ENCODE measurements at regions not wholly inside any gene's neighbourhood (a gene's known extent, or its start where the extent isn't known, plus 50 kb on each side); places are given as distances from the start of the nearest gene placed in this dataset.

DNA sequence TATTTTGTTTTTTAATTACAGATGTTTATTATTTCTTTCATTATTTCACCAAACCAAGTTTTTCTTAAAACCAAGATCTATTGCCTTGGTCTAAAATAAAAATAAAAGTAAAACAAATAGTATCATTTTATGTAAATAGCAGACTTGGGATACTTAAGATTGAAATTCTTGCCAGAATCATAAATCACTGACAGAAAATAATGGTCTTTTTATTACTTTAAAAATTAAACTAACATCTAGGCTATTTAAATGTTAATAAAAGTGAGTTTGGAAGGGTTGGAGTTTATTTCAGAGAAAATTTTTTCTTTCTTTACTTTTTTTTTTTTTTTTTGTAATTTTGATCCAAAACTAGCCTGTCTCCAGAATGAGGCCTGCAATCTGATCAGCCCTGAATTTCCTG lies 568.0 kb upstream of the IGFBP3 start:
- H3K36me3 ChIP-seq (ENCODE audit: insufficient read depth, low read length): no peaks in the 10 kb centered on the region
- H4K20me1 ChIP-seq (ENCODE audit: insufficient read depth, low read length): no peaks in the 10 kb centered on the region
- H3K4me3 ChIP-seq (ENCODE audit: low read depth, low read length, poor library complexity, severe bottlenecking): no peak overlapping the region
- no peak overlapping the region for H3K27ac ChIP-seq (ENCODE audit: low read depth, low read length, poor library complexity, severe bottlenecking)
- no peaks in the 10 kb centered on the region for H3K79me2 ChIP-seq (ENCODE audit: insufficient read depth, low read depth, low read length)
- BruUV-seq (replicated peaks): no TSS peak
- H3K4me2 ChIP-seq (ENCODE audit: low read length): no peak overlapping the region
- CTCF ChIA-PET (ENCODE audit: unreplicated experiment): no interaction called here
- POLR2A ChIA-PET: no interaction called here
- H3K9me2 ChIP-seq (ENCODE audit: insufficient read depth, low read length): no peaks in the 10 kb centered on the region
- DNase-seq (ENCODE audit: low spot score): no peak
- TF ChIP-seq EZH2phosphoT487 (IDR thresholded peaks at IDR 0.05; ENCODE audit: borderline replicate concordance, low read depth, low read length): no peak
- TF ChIP-seq, protein P1, sequence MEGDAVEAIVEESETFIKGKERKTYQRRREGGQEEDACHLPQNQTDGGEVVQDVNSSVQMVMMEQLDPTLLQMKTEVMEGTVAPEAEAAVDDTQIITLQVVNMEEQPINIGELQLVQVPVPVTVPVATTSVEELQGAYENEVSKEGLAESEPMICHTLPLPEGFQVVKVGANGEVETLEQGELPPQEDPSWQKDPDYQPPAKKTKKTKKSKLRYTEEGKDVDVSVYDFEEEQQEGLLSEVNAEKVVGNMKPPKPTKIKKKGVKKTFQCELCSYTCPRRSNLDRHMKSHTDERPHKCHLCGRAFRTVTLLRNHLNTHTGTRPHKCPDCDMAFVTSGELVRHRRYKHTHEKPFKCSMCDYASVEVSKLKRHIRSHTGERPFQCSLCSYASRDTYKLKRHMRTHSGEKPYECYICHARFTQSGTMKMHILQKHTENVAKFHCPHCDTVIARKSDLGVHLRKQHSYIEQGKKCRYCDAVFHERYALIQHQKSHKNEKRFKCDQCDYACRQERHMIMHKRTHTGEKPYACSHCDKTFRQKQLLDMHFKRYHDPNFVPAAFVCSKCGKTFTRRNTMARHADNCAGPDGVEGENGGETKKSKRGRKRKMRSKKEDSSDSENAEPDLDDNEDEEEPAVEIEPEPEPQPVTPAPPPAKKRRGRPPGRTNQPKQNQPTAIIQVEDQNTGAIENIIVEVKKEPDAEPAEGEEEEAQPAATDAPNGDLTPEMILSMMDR (conservative IDR thresholded peaks at IDR 0.05; ENCODE audit: low read length): no peak
- no peaks in the 10 kb centered on the region for H3K9me3 ChIP-seq (ENCODE audit: low read length)
- no peak overlapping the region for H2AFZ ChIP-seq (ENCODE audit: low read length)
- intact Hi-C loops (cut with micrococcal nuclease; ENCODE audit: unreplicated experiment): no loop called here
- no peaks in the 10 kb centered on the region for H3K4me1 ChIP-seq (ENCODE audit: insufficient read depth, low read length, poor library complexity, severe bottlenecking)

DNA sequence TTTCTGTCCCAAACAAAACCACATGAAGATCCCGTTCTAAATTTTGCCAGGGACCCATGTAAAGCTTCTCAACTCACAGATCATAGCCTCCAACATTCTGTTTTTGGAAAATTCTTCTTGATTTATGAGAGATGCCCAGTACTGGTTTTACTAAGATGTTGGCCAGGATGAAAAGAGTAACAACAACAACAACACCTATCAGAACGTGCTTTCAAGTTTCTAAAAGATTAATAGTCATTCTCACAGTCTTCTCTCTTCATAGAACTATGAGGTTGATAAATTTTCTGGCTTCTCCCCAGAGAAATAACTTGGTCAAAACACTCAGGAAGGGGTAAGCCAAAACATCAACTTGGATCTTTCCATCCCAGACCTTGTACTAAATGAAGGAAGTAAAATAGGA lies 567.5 kb upstream of the IGFBP3 start:
- Histone ChIP-seq H3K36me3 (ENCODE audit: insufficient read depth, low read length) (no peaks in the 10 kb centered on the region), H4K20me1 (ENCODE audit: insufficient read depth, low read length) (no peaks in the 10 kb centered on the region), H3K4me2 (ENCODE audit: low read length) (no peak overlapping the region), H3K9me3 (ENCODE audit: low read length) (no peaks in the 10 kb centered on the region), H2AFZ (ENCODE audit: low read length) (no peak overlapping the region), H3K4me3 (ENCODE audit: low read depth, low read length, poor library complexity, severe bottlenecking) (no peak overlapping the region), H3K79me2 (ENCODE audit: insufficient read depth, low read depth, low read length) (no peaks in the 10 kb centered on the region), H3K27ac (ENCODE audit: low read depth, low read length, poor library complexity, severe bottlenecking) (no peak overlapping the region), H3K9me2 (ENCODE audit: insufficient read depth, low read length) (no peaks in the 10 kb centered on the region), H3K4me1 (ENCODE audit: insufficient read depth, low read length, poor library complexity, severe bottlenecking) (no peaks in the 10 kb centered on the region)
- TF ChIP-seq, protein P1 (conservative IDR thresholded peaks at IDR 0.05; ENCODE audit: low read length): no peak
- TF ChIP-seq EZH2phosphoT487 (IDR thresholded peaks at IDR 0.05; ENCODE audit: borderline replicate concordance, low read depth, low read length): no peak
- BruUV-seq (replicated peaks): no TSS peak
- no peak for DNase-seq (ENCODE audit: low spot score)
- POLR2A ChIA-PET: interaction anchor here (0.6 to 0.7 kb wide), 3 partner anchors 257 to 848 kb away, joined by 3 to 5 read pairs (median 4); no protein-coding TSS in a partner anchor
- CTCF ChIA-PET (ENCODE audit: unreplicated experiment): no interaction called here
- intact Hi-C loops (cut with micrococcal nuclease; ENCODE audit: unreplicated experiment): no loop called here

DNA sequence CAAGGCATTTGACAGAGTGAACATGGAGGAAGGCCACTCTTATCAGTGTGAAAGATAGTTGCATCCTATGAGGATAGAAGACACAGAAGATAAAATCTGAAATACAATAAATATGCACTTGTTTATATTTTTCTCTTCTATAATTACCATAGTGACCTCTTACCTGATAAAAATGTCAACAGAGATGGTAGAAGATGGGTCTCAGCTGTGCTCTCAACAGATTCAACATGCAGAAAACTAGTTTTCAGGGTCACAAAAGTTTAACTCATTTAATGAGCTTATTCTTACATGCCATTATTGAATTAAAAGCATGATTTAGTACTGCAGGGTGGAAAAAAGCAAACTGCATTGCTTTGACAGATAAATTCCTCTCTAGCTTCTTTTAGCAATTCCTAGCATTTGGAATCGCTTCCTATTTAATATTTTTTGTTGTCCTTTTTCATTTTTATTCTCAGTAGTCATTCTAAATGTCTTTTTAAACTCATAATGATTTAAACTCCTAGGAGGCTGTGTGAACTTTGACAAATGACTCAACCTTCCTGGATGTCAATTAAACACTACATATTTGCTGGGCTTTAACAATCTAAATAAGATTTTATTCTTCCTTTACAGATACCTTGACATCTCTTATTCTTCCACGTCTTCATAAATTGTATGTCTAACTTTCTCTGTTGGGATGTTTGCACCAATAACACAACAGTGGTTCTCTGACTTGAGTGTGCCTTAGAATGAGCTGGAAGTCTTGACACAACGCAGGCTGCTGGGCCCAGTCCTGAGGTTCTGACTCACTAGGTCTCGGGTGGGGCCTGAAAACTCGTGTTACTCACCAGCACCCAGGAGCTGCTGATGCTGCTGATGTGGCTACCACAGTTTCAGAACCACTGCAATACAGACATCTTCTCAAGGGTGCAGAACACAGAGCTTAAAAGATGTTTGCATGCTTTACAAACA lies 565.5 kb upstream of the IGFBP3 start:
- no peak for DNase-seq (ENCODE audit: low spot score)
- ChIA-PET POLR2A (interaction anchor here (0.7 kb wide), 1 partner anchor 76 kb away, joined by 3 read pairs; no protein-coding TSS in a partner anchor), CTCF (ENCODE audit: unreplicated experiment) (no interaction called here)
- Histone ChIP-seq H3K4me1 (ENCODE audit: insufficient read depth, low read length, poor library complexity, severe bottlenecking) (no peaks in the 10 kb centered on the region), H3K36me3 (ENCODE audit: insufficient read depth, low read length) (no peaks in the 10 kb centered on the region), H4K20me1 (ENCODE audit: insufficient read depth, low read length) (no peaks in the 10 kb centered on the region), H3K9me2 (ENCODE audit: insufficient read depth, low read length) (no peaks in the 10 kb centered on the region), H3K27ac (ENCODE audit: low read depth, low read length, poor library complexity, severe bottlenecking) (no peak overlapping the region), H2AFZ (ENCODE audit: low read length) (no peak overlapping the region), H3K79me2 (ENCODE audit: insufficient read depth, low read depth, low read length) (no peaks in the 10 kb centered on the region), H3K9me3 (ENCODE audit: low read length) (no peaks in the 10 kb centered on the region), H3K4me3 (ENCODE audit: low read depth, low read length, poor library complexity, severe bottlenecking) (no peak overlapping the region), H3K4me2 (ENCODE audit: low read length) (no peak overlapping the region)
- TF ChIP-seq EZH2phosphoT487 (IDR thresholded peaks at IDR 0.05; ENCODE audit: borderline replicate concordance, low read depth, low read length): no peak
- TF ChIP-seq, protein P1 (conservative IDR thresholded peaks at IDR 0.05; ENCODE audit: low read length): no peak
- no TSS peak for BruUV-seq (replicated peaks)
- intact Hi-C loops (cut with micrococcal nuclease; ENCODE audit: unreplicated experiment): no loop called here
